ENCODE measurements at regions not wholly inside any gene's neighbourhood (a gene's known extent, or its start where the extent isn't known, plus 50 kb on each side); places are given as distances from the start of the nearest gene placed in this dataset.
"Not testable (repeated sequence)": the region's sequence is repeated elsewhere in the genome, so short reads cannot be mapped to it uniquely, and the experiment has no call there.

- DNase-seq (ENCODE audit: low spot score), result no peak
Measured at GRCh38 chr18:4544142-4544541, 89.0 kb upstream of the DLGAP1 start.

DNA sequence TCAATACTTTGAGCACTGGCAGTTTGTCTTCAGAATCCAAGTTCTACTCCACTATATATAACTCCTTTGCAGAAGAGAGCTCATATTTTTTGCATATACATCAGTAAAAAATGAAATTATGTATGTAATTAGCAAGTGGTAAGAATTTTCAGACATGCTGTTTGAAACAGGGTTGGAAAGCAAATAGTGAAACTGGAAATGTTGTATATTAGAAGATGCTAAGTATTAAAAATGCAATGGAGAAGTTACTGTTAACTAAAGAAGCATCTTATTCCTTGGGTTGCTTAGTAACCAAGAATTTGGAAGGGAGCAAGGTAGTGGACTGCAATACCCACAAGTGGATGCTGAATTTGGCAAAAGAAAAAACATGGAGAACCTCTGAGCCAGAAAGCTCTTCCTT, 88.6 kb upstream of the DLGAP1 start:
- DNase-seq (ENCODE audit: low spot score), result no peak

DNA sequence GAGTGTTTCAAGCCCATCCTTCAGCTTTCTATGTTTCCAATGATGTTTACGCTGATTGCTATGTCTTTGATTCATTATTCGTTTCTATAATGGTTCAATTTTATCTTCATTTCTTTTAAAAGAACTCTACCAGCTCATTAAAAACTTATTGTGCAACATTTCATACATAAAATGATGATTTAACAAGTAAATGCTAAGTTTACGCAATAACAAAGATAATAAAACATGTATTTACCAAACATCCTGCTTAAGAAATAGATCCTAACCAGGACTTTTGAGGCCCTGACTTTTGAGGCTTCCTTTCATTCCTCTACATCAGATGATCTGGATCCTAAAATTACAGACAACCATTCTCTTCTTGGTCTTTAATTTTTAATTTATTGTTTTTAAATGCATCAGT, 86.5 kb upstream of the DLGAP1 start:
- no peak for DNase-seq (ENCODE audit: low spot score)

DNA sequence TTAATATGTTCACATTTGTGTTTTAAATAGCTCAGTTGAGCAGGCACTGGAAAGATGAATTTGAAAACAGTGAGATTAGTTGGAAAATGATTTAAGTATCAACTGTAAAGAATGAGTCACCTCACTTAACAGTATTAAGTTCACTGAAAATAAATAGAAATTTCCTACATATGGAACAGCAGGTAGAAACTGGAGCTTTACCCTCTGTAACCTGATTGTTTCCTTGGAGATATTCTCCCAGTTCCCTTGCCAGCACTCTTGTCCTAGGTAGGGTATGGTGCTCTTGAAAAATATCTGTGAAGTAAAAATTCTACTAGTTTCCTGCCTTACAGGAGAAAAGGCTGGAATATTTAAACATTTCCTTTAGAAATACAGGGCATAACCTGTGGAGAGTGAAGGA, 81.3 kb upstream of the DLGAP1 start:
- DNase-seq (ENCODE audit: low spot score), result no peak

DNA sequence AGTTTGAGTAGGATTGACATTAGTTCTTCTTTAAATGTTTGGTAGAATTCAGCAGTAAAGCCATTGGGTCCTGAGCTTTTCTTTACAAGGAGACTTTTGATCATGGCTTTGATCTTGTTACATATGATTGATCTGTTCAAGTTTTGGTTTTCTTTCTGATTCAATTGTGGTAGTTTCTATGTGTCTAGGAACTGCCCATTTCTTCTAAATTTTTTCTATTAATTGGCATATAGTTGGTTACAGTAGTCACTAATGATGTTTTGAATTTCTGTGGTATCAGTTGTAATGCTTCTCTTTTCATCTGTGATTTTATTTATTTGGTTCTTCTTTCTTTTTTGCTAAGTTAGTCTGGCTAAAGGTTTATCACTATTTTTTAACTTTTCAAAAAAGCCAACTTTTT, 73.3 kb upstream of the DLGAP1 start:
- no peak for DNase-seq (ENCODE audit: low spot score)

DNA sequence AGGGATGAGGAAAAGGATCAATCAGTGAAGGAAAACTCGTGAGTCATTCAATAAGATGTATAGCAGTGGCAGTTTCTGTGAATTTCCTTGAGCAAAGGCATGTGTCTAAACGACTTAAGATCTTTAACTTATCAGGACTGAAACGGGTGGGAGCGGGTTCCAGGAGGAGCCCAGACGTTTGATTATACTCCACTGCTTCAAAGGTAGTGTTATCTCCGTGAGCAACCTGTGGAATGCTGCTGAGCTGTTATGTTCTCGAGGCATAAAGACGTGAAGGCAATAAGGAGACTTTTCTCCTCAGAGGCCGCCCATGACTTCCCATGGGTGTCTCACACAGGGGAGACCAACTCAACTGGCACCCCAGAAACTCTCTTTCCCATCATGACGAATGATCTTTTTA, 72.7 kb upstream of the DLGAP1 start:
- DNase-seq (ENCODE audit: low spot score), result not testable (repeated sequence)

GRCh38 chr18:4524096-4524495, 69.0 kb upstream of the DLGAP1 start:
- no peak for DNase-seq (ENCODE audit: low spot score)

DNA sequence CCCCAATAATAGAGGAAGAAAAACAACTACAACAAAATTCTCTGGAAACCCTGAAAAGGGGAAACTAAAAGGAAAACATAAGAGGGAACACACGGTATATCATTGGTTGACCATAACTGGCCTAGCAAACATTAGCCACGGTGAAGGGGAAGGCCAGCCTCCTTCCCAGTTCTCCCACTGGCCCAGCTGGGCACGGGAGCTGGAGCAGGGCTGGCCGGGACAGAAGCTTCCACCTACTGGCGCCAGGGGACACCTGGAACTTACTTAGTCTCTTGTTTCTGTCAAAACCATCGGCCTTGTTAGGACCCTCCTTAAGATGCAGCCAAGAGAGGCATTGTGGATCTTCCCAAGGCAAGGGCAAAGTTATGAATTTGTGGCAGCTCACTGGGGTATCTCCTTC, 56.1 kb upstream of the DLGAP1 start:
- DNase-seq (ENCODE audit: low spot score), result no peak

DNA sequence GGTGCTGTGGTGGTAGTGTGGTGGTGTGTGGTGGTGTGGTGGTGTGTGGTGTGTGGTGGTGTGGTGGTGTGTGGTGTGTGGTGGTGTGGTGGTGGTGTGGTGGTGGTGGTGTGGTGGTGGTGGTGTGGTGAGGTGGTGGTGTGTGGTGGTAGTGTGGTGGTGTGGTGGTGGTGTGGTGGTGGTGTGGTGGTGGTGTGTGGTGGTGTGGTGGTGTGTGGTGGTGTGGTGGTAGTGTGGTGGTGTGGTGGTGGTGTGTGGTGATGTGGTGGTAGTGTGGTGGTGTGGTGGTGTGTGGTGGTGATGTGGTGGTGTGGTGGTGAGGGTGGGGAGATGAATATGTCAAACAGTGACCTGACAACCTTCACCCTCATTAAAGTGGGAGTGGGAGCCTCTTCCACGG, 55.6 kb upstream of the DLGAP1 start:
- DNase-seq (ENCODE audit: low spot score), result no peak

DNA sequence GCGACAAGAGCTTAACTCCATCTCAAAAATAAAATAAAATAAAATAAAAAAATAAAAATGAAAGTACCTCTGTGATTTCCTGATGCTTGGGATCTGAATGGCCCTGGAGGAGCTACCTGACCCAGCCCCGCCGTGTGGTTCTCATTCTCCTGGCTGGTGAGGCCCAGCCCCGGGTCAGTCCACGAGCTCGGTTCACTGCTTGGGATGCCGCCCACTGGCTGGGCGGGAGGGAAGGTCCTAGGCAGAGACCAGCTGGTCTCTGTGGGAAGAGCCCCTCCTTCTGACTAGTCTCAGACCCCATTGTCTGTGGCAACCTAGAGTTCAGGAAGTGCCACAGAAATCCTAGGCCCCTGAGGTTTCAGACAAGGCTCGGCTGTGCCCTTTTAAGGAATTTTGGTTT, 55.1 kb upstream of the DLGAP1 start:
- DNase-seq (ENCODE audit: low spot score), result no peak
